ENCODE measurements at regions not wholly inside any gene's neighbourhood (a gene's known extent, or its start where the extent isn't known, plus 50 kb on each side); places are given as distances from the start of the nearest gene placed in this dataset.
"Not testable (repeated sequence)": the region's sequence is repeated elsewhere in the genome, so short reads cannot be mapped to it uniquely, and the experiment has no call there.

GRCh38 chr10:3375505-3375904 is 202.9 kb upstream of the PITRM1 start:
- no peak for DNase-seq (ENCODE audit: low spot score)

GRCh38 chr10:3374914-3375313 is 202.3 kb upstream of the PITRM1 start:
- DNase-seq (ENCODE audit: low spot score), result no peak

GRCh38 chr10:3373374-3374027 is 200.9 kb upstream of the PITRM1 start:
- not testable (repeated sequence) for DNase-seq (ENCODE audit: low spot score)

- DNase-seq (ENCODE audit: low spot score), result no peak
These were observed 199.7 kb upstream of the PITRM1 start for GRCh38 chr10:3372281-3372680.

- DNase-seq (ENCODE audit: low spot score), result not testable (repeated sequence)
These were observed 199.0 kb upstream of the PITRM1 start for GRCh38 chr10:3371624-3372023.

GRCh38 chr10:3366735-3367405 is 194.3 kb upstream of the PITRM1 start:
- no peak for DNase-seq (ENCODE audit: low spot score)

GRCh38 chr10:3366043-3366442 is 193.5 kb upstream of the PITRM1 start:
- no peak for DNase-seq (ENCODE audit: low spot score)

- no peak for DNase-seq (ENCODE audit: low spot score)
These were observed 193.0 kb upstream of the PITRM1 start for GRCh38 chr10:3365630-3366029.

- DNase-seq (ENCODE audit: low spot score), result no peak
These were observed 192.3 kb upstream of the PITRM1 start for GRCh38 chr10:3364768-3365480.

GRCh38 chr10:3363311-3364045 is 190.9 kb upstream of the PITRM1 start:
- DNase-seq (ENCODE audit: low spot score), result no peak

GRCh38 chr10:3362394-3362793 is 189.8 kb upstream of the PITRM1 start:
- no peak for DNase-seq (ENCODE audit: low spot score)

GRCh38 chr10:3361640-3362039 is 189.1 kb upstream of the PITRM1 start:
- DNase-seq (ENCODE audit: low spot score), result no peak

- no peak for DNase-seq (ENCODE audit: low spot score)
These were observed 185.2 kb upstream of the PITRM1 start for GRCh38 chr10:3357737-3358136.

GRCh38 chr10:3355536-3355935 is 183.0 kb upstream of the PITRM1 start:
- no peak for DNase-seq (ENCODE audit: low spot score)

GRCh38 chr10:3354174-3354900 is 181.8 kb upstream of the PITRM1 start:
- no peak for DNase-seq (ENCODE audit: low spot score)

- DNase-seq (ENCODE audit: low spot score), result no peak
These were observed 180.7 kb upstream of the PITRM1 start for GRCh38 chr10:3353235-3353634.

GRCh38 chr10:3350617-3351258 is 178.2 kb upstream of the PITRM1 start:
- DNase-seq (ENCODE audit: low spot score), result no peak

- DNase-seq (ENCODE audit: low spot score), result no peak
These were observed 177.6 kb upstream of the PITRM1 start for GRCh38 chr10:3350205-3350604.

- no peak for DNase-seq (ENCODE audit: low spot score)
These were observed 176.0 kb upstream of the PITRM1 start for GRCh38 chr10:3348564-3348963.

GRCh38 chr10:3347413-3348182 is 175.0 kb upstream of the PITRM1 start:
- DNase-seq (ENCODE audit: low spot score), result no peak

GRCh38 chr10:3346851-3347250 is 174.3 kb upstream of the PITRM1 start:
- no peak for DNase-seq (ENCODE audit: low spot score)
